ENCODE measurements at regions not wholly inside any gene's neighbourhood (a gene's known extent, or its start where the extent isn't known, plus 50 kb on each side); places are given as distances from the start of the nearest gene placed in this dataset.

- H3K27ac ChIP-seq = no peak overlapping the region
- no peak for TF ChIP-seq CTCF (conservative IDR thresholded peaks at IDR 0.05)
These were observed 571.8 kb downstream of the QKI start for GRCh38 chr6:163986313-163986712.

GRCh38 chr6:163985710-163986109, 571.2 kb downstream of the QKI start:
- H3K27ac ChIP-seq = no peak overlapping the region
- no peak for TF ChIP-seq CTCF (conservative IDR thresholded peaks at IDR 0.05)

GRCh38 chr6:163985040-163985439, 570.5 kb downstream of the QKI start:
- no peak for TF ChIP-seq CTCF (conservative IDR thresholded peaks at IDR 0.05)
- H3K27ac ChIP-seq = no peak overlapping the region

- no peak overlapping the region for H3K27ac ChIP-seq
- TF ChIP-seq CTCF (conservative IDR thresholded peaks at IDR 0.05) = no peak
These were observed 569.8 kb downstream of the QKI start for GRCh38 chr6:163984124-163984936.

GRCh38 chr6:163983679-163984078, 569.2 kb downstream of the QKI start:
- TF ChIP-seq CTCF (conservative IDR thresholded peaks at IDR 0.05) = no peak

GRCh38 chr6:163974322-163974721, 559.8 kb downstream of the QKI start:
- H3K27ac ChIP-seq = no peak overlapping the region
- no peak for TF ChIP-seq CTCF (conservative IDR thresholded peaks at IDR 0.05)

More at GRCh38 chr6:163983679-163984078, 569.2 kb downstream of the QKI start:
- no peak overlapping the region for H3K27ac ChIP-seq

GRCh38 chr6:163971841-163972838, 557.6 kb downstream of the QKI start:
- no peak overlapping the region for H3K27ac ChIP-seq
- TF ChIP-seq CTCF (conservative IDR thresholded peaks at IDR 0.05) = no peak
